ENCODE measurements at regions not wholly inside any gene's neighbourhood (a gene's known extent, or its start where the extent isn't known, plus 50 kb on each side); places are given as distances from the start of the nearest gene placed in this dataset.

DNA sequence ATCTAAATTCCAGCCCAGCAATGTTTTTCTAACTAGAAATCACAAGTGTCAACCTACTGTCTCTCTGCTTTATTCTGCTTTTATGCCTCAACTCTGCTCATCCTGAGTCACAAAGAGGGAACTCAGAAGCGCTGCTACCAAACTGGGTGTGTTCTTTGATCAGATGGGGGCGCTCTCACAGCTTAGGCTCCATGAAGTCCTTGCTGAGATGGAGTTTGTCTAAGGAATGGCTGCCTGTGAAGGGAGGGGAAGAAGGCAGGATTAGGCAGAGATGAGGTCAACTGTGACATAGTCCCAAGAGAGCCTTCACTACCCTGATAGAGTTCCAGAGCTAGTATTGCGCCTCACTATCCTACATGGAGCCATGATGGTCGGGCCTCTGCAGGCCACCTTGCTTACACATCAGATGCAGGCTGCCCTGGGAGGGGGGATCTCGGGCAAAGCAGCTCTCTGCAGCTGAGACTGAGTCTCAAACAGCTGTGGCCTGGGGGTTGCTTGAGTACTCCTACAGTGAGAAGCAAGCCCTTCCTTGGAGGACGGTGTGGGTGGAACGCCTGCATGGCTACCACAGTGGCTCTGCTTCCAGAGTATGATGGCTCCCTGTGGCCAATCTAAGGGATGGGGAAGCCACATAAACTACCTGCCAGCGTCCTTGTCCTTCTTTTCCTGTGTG is 219.9 kb downstream of the CCNG2 start:
- H3K9me3 ChIP-seq (ENCODE audit: control insufficient read depth, insufficient read depth, low read length): no peaks in the 10 kb centered on the region
- no peaks in the 10 kb centered on the region for H3K27me3 ChIP-seq (ENCODE audit: control insufficient read depth, insufficient read depth, low read length)
- no peak overlapping the region for H3K4me3 ChIP-seq (ENCODE audit: low read depth, low read length)
- no peak overlapping the region for H3K9ac ChIP-seq (ENCODE audit: low read depth, low read length)
- H3K4me1 ChIP-seq (ENCODE audit: control insufficient read depth, insufficient read depth, low read length): no peaks in the 10 kb centered on the region
- H3K36me3 ChIP-seq (ENCODE audit: control insufficient read depth, insufficient read depth, low read length): no peaks in the 10 kb centered on the region

DNA sequence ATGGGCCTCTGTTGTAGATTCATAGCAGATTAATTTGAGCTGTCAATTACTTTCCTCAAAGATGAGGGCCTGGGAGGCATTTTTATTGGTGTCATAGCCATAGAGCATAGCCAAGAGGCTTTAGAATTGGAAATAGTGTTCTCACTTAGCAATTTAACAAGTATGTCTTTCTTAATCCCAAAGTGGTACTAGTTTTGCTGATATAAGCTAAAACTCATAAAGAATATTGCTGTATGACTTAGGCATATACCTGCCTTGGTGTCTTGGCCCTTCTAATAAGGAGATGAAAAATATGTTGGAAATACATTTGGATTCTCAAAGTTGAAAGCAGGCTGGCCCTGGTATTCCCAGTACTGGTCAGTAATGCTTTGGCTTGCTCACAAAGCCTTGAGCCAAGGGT is 221.5 kb upstream of the CXCL13 start:
- no peaks in the 10 kb centered on the region for H3K4me1 ChIP-seq (ENCODE audit: control insufficient read depth, insufficient read depth, low read length)
- no peak overlapping the region for H3K4me3 ChIP-seq (ENCODE audit: low read depth, low read length)
- H3K9me3 ChIP-seq (ENCODE audit: control insufficient read depth, insufficient read depth, low read length): no peaks in the 10 kb centered on the region
- no peak overlapping the region for H3K9ac ChIP-seq (ENCODE audit: low read depth, low read length)
- H3K27me3 ChIP-seq (ENCODE audit: control insufficient read depth, insufficient read depth, low read length): no peaks in the 10 kb centered on the region
- H3K36me3 ChIP-seq (ENCODE audit: control insufficient read depth, insufficient read depth, low read length): no peaks in the 10 kb centered on the region

DNA sequence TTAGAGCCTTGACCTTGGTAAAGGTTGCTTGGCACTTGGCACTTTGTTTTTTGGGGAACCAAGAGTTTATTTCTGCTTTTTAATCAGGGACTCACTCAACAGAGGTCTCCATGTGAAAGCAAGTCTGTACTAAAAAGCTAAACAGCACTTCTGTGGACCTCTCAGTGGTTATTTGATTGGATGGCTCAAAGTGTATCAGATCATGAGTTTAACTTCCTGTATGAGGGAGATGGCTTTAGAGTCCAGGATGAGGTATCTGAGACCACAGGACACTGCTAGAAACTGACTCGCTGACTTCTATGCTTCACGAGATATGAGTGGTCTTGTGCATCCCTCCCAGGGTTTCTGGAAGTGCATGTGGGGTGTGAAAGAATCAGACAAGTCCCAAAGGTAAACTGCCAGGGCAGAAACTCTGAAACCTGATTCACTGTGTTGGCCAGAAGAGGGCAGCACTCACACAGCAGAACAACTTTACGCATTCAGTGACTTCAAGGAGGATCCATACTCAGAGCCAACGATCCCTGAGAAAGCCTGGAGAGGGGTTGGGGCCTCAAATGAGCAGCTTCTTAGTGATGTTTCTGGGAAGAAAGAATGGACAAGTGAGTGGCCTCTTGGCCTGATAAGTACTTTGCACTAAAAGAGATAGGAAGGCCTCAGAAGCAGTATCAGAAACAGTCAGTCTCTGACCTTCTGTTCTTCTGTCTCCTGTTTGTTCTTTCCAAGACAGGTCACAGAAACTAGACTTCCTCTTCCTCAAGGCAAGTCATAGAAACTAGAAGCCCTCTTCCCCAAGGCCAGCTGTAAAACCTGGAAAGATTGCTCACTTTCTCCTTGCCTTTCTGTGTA is 220.3 kb upstream of the CXCL13 start:
- no peaks in the 10 kb centered on the region for H3K27me3 ChIP-seq (ENCODE audit: control insufficient read depth, insufficient read depth, low read length)
- no peak overlapping the region for H3K9ac ChIP-seq (ENCODE audit: low read depth, low read length)
- H3K9me3 ChIP-seq (ENCODE audit: control insufficient read depth, insufficient read depth, low read length): no peaks in the 10 kb centered on the region

DNA sequence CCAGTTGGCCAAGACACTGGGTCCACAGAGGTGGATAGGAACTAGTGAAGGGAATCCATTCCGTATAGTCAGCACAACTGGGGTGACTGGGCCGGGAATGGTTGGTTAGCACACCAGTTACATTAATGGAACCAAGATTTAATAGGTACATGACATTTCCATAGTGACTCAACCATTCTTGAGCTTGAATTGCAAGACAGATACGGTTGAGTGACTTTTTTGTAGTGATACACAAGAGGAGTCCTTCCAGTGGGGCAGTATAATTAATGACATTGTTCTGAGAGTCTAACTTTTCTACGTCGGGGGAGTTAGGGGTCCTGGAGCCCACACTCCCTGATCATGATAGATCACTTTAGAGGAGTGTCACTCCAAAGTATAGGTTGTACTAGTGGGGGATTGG is 211.6 kb upstream of the CXCL13 start:
- H3K4me3 ChIP-seq (ENCODE audit: low read depth, low read length): no peak overlapping the region
- no peaks in the 10 kb centered on the region for H3K36me3 ChIP-seq (ENCODE audit: control insufficient read depth, insufficient read depth, low read length)
- no peaks in the 10 kb centered on the region for H3K4me1 ChIP-seq (ENCODE audit: control insufficient read depth, insufficient read depth, low read length)
- H3K9ac ChIP-seq (ENCODE audit: low read depth, low read length): no peak overlapping the region
- H3K9me3 ChIP-seq (ENCODE audit: control insufficient read depth, insufficient read depth, low read length): no peaks in the 10 kb centered on the region
- no peaks in the 10 kb centered on the region for H3K27me3 ChIP-seq (ENCODE audit: control insufficient read depth, insufficient read depth, low read length)

More for the DNA sequence above, 220.3 kb upstream of the CXCL13 start:
- H3K36me3 ChIP-seq (ENCODE audit: control insufficient read depth, insufficient read depth, low read length): no peaks in the 10 kb centered on the region
- no peaks in the 10 kb centered on the region for H3K4me1 ChIP-seq (ENCODE audit: control insufficient read depth, insufficient read depth, low read length)
- H3K4me3 ChIP-seq (ENCODE audit: low read depth, low read length): no peak overlapping the region

DNA sequence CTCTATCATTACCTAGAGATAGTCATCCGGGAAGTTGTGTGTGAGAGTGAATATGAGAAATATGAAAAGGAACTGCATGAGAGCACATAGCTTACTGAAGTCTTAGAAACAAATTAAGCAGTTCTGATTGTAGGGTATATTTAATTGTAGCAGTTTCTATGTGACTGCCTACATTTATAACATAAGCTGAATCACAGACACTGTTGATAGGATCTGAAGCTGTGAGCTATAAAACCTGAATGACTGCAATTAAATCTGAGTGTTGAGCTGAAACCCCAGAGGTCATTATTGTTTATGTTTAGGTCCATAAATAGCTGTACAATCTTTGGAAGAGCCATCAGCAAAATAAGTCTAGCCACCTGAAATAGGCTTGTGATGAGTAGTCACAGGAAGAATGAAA is 210.1 kb upstream of the CXCL13 start:
- H3K27me3 ChIP-seq (ENCODE audit: control insufficient read depth, insufficient read depth, low read length): no peaks in the 10 kb centered on the region
- no peaks in the 10 kb centered on the region for H3K36me3 ChIP-seq (ENCODE audit: control insufficient read depth, insufficient read depth, low read length)
- H3K4me3 ChIP-seq (ENCODE audit: low read depth, low read length): no peak overlapping the region

DNA sequence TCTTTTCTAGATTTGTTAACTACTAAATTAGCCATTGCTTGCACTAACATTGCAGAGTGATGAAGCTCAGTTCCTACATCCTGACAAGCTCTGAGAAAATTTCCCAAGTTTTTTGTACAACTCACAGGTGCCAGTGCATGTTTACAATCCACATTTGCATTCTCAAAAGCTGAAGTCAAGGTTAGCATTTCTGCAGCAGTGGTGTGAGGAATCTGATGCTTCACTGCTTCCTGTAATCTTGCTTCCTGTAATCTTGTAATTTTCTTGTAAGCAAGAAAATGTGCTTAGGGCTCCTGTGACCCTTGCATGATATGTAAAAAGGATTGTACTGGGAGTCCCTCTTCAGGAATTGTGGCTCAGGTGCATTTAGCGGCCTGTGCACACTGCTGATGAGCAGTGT is 207.4 kb upstream of the CXCL13 start:
- Histone ChIP-seq H3K9ac (ENCODE audit: low read depth, low read length) (no peak overlapping the region), H3K4me3 (ENCODE audit: low read depth, low read length) (no peak overlapping the region), H3K36me3 (ENCODE audit: control insufficient read depth, insufficient read depth, low read length) (no peaks in the 10 kb centered on the region), H3K9me3 (ENCODE audit: control insufficient read depth, insufficient read depth, low read length) (no peaks in the 10 kb centered on the region), H3K27me3 (ENCODE audit: control insufficient read depth, insufficient read depth, low read length) (no peaks in the 10 kb centered on the region), H3K4me1 (ENCODE audit: control insufficient read depth, insufficient read depth, low read length) (no peaks in the 10 kb centered on the region)

More for the DNA sequence above, 210.1 kb upstream of the CXCL13 start:
- no peaks in the 10 kb centered on the region for H3K4me1 ChIP-seq (ENCODE audit: control insufficient read depth, insufficient read depth, low read length)
- no peak overlapping the region for H3K9ac ChIP-seq (ENCODE audit: low read depth, low read length)
- H3K9me3 ChIP-seq (ENCODE audit: control insufficient read depth, insufficient read depth, low read length): no peaks in the 10 kb centered on the region

DNA sequence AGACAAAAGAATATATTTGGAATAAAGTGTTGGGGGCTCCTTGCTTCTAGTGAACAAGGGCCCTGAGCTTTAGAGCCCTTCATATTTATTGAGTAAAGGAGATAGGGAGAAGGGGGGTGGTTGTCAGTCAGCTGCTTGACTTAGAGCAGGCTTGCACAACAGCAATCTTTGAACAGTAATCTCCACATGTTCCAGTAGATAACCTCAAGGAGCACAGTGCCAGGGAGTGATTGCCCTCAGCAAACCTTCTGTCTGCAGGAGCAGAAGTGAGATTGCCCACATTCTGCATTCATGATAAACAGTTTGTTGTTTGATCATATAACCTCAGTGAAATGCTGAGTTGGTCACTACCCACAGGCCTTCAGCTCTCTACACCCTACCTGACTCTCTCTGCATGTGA is 205.8 kb upstream of the CXCL13 start:
- no peak overlapping the region for H3K9ac ChIP-seq (ENCODE audit: low read depth, low read length)
- no peaks in the 10 kb centered on the region for H3K4me1 ChIP-seq (ENCODE audit: control insufficient read depth, insufficient read depth, low read length)
- no peak overlapping the region for H3K4me3 ChIP-seq (ENCODE audit: low read depth, low read length)
- H3K36me3 ChIP-seq (ENCODE audit: control insufficient read depth, insufficient read depth, low read length): no peaks in the 10 kb centered on the region
- H3K9me3 ChIP-seq (ENCODE audit: control insufficient read depth, insufficient read depth, low read length): no peaks in the 10 kb centered on the region
- no peaks in the 10 kb centered on the region for H3K27me3 ChIP-seq (ENCODE audit: control insufficient read depth, insufficient read depth, low read length)

DNA sequence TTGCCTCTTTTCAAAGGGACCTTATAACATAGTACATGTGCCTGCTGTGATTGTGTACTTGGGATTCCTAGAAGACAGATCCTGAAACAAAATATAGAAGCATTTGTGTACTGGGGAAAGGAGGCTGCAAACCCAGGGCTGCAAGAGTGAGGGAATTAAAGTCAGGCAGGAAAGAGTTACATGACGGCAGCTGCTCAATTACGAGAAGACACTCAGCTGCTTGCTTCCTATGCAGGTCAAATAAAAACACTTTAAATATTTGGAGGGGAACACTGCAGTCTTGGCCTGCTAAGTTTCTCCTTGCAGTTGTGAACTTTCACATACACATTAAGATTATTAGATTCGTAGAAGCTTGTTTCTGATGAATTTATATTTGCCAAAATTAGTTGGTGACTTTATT is 191.9 kb upstream of the CXCL13 start:
- Histone ChIP-seq H3K27me3 (ENCODE audit: control insufficient read depth, insufficient read depth, low read length) (no peaks in the 10 kb centered on the region), H3K4me1 (ENCODE audit: control insufficient read depth, insufficient read depth, low read length) (no peaks in the 10 kb centered on the region)

DNA sequence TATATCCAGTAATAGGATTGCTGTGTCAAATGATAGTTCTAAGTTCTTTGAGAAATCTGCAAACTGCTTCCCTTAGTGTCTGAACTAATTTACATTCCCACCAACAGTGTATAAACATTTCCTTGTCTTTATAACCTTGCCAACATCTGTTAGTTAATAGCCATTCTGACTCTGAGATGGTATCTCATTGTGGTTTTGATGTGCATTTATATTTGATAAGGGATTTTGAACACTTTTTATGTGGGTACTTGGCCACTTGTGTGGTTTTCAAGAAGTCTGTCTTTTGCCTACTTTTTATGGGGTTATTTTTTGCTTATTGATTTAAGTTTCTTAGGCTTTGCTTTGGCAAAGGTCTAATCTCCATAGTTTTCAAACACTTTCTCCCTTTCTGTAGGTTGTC is 189.9 kb upstream of the CXCL13 start:
- Histone ChIP-seq H3K27me3 (ENCODE audit: control insufficient read depth, insufficient read depth, low read length) (no peaks in the 10 kb centered on the region), H3K9ac (ENCODE audit: low read depth, low read length) (no peak overlapping the region), H3K4me3 (ENCODE audit: low read depth, low read length) (no peak overlapping the region), H3K4me1 (ENCODE audit: control insufficient read depth, insufficient read depth, low read length) (no peaks in the 10 kb centered on the region), H3K36me3 (ENCODE audit: control insufficient read depth, insufficient read depth, low read length) (no peaks in the 10 kb centered on the region), H3K9me3 (ENCODE audit: control insufficient read depth, insufficient read depth, low read length) (no peaks in the 10 kb centered on the region)

More for the DNA sequence above, 191.9 kb upstream of the CXCL13 start:
- Histone ChIP-seq H3K36me3 (ENCODE audit: control insufficient read depth, insufficient read depth, low read length) (no peaks in the 10 kb centered on the region), H3K9ac (ENCODE audit: low read depth, low read length) (no peak overlapping the region), H3K9me3 (ENCODE audit: control insufficient read depth, insufficient read depth, low read length) (no peaks in the 10 kb centered on the region), H3K4me3 (ENCODE audit: low read depth, low read length) (no peak overlapping the region)

DNA sequence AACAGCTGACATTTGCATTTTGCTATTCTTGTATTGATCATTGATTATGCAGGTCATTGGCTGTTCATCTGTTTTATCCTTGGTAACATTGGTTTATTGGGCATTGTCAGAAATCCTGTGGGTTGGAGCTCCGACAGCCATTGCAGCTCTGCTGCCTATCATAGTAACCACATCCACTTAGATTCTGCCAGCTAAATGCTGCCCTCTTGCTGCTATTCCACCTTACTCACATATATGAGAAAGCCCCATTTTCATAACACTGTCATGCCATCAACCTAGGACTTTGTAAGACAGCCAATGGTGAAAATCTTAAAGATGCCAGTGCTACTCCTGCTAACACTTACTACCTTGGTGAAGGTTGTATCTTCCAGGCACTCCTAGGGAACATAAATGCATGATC is 187.3 kb upstream of the CXCL13 start:
- no peaks in the 10 kb centered on the region for H3K36me3 ChIP-seq (ENCODE audit: control insufficient read depth, insufficient read depth, low read length)
- H3K9ac ChIP-seq (ENCODE audit: low read depth, low read length): no peak overlapping the region
- H3K4me1 ChIP-seq (ENCODE audit: control insufficient read depth, insufficient read depth, low read length): no peaks in the 10 kb centered on the region
- H3K9me3 ChIP-seq (ENCODE audit: control insufficient read depth, insufficient read depth, low read length): no peaks in the 10 kb centered on the region
- no peak overlapping the region for H3K4me3 ChIP-seq (ENCODE audit: low read depth, low read length)
- H3K27me3 ChIP-seq (ENCODE audit: control insufficient read depth, insufficient read depth, low read length): no peaks in the 10 kb centered on the region

DNA sequence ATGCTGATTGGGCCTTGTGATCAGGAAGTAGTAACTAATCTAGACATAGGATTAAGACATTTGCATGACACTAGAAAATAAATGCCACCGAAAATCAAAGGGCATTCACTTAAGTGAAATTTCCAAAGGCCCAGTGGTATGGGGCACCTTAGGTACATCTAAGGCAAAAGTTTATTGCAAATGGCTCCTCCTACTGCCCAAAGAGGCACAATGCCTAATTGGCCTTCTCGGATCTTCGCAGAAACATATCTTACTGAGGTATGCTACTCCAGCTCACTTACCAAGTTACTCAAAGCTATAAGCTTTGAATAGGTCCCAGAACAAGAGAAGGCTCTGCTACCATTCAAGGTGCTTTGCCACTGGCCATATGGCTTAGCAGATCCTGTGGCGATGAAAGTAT is 174.8 kb upstream of the CXCL13 start:
- no peaks in the 10 kb centered on the region for H3K4me1 ChIP-seq (ENCODE audit: control insufficient read depth, insufficient read depth, low read length)
- H3K9me3 ChIP-seq (ENCODE audit: control insufficient read depth, insufficient read depth, low read length): no peaks in the 10 kb centered on the region
- no peaks in the 10 kb centered on the region for H3K36me3 ChIP-seq (ENCODE audit: control insufficient read depth, insufficient read depth, low read length)
- H3K4me3 ChIP-seq (ENCODE audit: low read depth, low read length): no peak overlapping the region
- no peak overlapping the region for H3K9ac ChIP-seq (ENCODE audit: low read depth, low read length)
- no peaks in the 10 kb centered on the region for H3K27me3 ChIP-seq (ENCODE audit: control insufficient read depth, insufficient read depth, low read length)

DNA sequence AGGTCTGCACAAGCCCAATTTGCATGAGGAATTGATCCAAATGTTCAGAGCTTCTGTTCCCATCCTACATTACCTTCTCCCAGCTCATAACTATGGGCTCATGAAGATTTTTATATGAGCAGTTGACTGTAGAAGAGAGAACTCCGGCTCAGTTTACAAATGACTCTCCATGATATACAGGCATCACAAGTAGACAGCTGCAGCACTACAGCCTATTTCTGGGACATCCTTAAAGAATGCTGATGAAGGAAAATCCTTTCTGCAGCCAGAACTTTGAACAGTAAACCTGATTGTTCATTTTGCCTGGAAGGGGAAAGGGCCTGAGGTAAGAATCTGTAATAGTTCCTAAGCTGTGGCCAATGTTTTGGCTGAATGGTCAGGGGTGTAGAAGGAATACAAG is 174.1 kb upstream of the CXCL13 start:
- no peaks in the 10 kb centered on the region for H3K9me3 ChIP-seq (ENCODE audit: control insufficient read depth, insufficient read depth, low read length)
- no peaks in the 10 kb centered on the region for H3K36me3 ChIP-seq (ENCODE audit: control insufficient read depth, insufficient read depth, low read length)
- H3K4me3 ChIP-seq (ENCODE audit: low read depth, low read length): no peak overlapping the region
- H3K27me3 ChIP-seq (ENCODE audit: control insufficient read depth, insufficient read depth, low read length): no peaks in the 10 kb centered on the region
- H3K9ac ChIP-seq (ENCODE audit: low read depth, low read length): no peak overlapping the region
- no peaks in the 10 kb centered on the region for H3K4me1 ChIP-seq (ENCODE audit: control insufficient read depth, insufficient read depth, low read length)

Measured in iPS-15b (cell line).